ENCODE measurements at regions not wholly inside any gene's neighbourhood (a gene's known extent, or its start where the extent isn't known, plus 50 kb on each side); places are given as distances from the start of the nearest gene placed in this dataset.

DNA sequence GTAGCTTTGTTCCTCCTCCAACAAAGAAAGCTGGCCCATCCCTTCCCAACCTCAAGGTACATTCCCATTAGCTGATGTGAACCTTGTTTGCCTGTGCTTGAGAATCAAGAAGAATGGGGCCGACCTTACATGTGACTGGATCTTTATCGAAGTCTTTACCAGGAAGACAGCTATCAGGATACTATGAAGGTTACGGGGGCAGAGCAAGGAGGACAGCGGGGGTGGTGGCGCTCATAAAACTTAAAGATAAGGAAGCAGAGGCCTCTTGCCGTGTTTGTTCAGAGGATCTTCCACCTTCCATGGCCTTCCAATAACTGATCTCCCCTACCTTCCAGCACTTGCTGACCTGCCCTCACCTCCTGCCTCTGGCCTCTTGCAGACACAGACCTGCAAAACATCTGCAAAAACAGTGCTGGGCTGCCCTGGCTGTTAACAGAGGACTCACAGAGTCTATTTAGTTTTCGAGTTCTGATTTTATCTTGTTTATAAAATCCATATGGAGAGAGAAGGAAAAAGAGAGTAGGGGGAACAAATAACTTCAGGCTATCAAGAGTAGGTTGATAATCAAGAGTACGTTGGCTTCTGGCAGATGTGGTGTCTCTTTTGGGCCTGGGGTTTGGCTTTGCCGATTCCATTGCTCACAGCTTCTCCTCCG is 198.0 kb downstream of the HUNK start (continued):
- TF ChIP-seq HMGXB4 (CRISPR knock-in tag; IDR thresholded peaks at IDR 0.05; ENCODE audit: borderline replicate concordance) = no peak
- TF ChIP-seq CEBPB (IDR thresholded peaks at IDR 0.05) = no peak
- TF ChIP-seq ZC3H11A (IDR thresholded peaks at IDR 0.05) = no peak
- no peak for TF ChIP-seq NFE2L2 (conservative IDR thresholded peaks at IDR 0.05; ENCODE audit: low read length)

- TF ChIP-seq FOSB (CRISPR knock-in tag; IDR thresholded peaks at IDR 0.05) = no peak
- no peak for TF ChIP-seq JUN (IDR thresholded peaks at IDR 0.05)
- TF ChIP-seq CEBPB (IDR thresholded peaks at IDR 0.05) = no peak
- TF ChIP-seq NFE2L2 (conservative IDR thresholded peaks at IDR 0.05; ENCODE audit: low read length) = no peak
- no peak for TF ChIP-seq KDM5A (IDR thresholded peaks at IDR 0.05)
- no peak for TF ChIP-seq POLR2AphosphoS2 (conservative IDR thresholded peaks at IDR 0.05; ENCODE audit: low read length)
- TF ChIP-seq CHD4 (IDR thresholded peaks at IDR 0.05; ENCODE audit: borderline replicate concordance) = no peak
- TF ChIP-seq KDM1A (IDR thresholded peaks at IDR 0.05; ENCODE audit: low read depth) = no peak
- TF ChIP-seq ZC3H11A (IDR thresholded peaks at IDR 0.05) = no peak
- TF ChIP-seq GATA3 (IDR thresholded peaks at IDR 0.05; ENCODE audit: borderline replicate concordance) = no peak
- no peak for TF ChIP-seq MYC (IDR thresholded peaks at IDR 0.05; ENCODE audit: borderline replicate concordance, low read length)
- TF ChIP-seq HEYL (CRISPR knock-in tag; IDR thresholded peaks at IDR 0.05) = no peak
- TF ChIP-seq TFCP2L1 (CRISPR knock-in tag; IDR thresholded peaks at IDR 0.05) = no peak
- TF ChIP-seq CBX8 (IDR thresholded peaks at IDR 0.05) = no peak
- no peak for TF ChIP-seq HOXB13 (CRISPR knock-in tag; IDR thresholded peaks at IDR 0.05; ENCODE audit: low read depth)
- no peaks in the 10 kb centered on the region for H3K4me1 ChIP-seq
- no peaks in the 10 kb centered on the region for H3K9me3 ChIP-seq
- ATAC-seq (no peak), DNase-seq (ENCODE audit: low read depth in 1 of 2, low spot score in 1 of 2) (no peak), FAIRE-seq (no peak)
- WGBS (ENCODE audit: missing lambda C conversion rate) = 34% methylated on average over 5 of the region's 5 CpGs
- no peak overlapping the region for H3K4me3 ChIP-seq
- no peak overlapping the region for H3K4me2 ChIP-seq
- no peak overlapping the region for H3K27ac ChIP-seq
- POLR2A ChIA-PET = no interaction called here
- CTCF ChIA-PET = interaction anchor here (1.0 to 1.1 kb wide), 2 partner anchors 39 to 136 kb away, joined by 3 to 4 read pairs; no protein-coding TSS in a partner anchor
Observed at GRCh38 chr21:32070126-32070525, 197.3 kb downstream of the HUNK start.

DNA sequence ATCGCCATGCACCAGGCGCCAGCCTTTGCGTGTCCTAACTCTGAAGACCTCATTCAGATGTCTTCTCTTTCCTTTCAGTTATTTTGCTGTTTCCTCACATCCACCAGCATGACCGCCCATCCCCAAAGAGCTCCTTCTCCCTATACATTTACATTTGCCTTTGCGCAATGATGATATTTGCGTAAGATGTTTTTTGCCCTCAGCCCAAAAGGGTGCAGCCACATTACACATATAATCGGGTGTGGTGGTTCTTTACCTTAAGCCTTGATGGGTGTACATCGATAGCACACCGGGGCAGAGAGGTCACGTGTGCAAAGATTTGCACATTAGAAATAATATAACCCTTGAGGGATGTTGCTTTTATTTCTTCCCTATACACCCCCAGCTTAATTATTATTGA is 192.8 kb downstream of the HUNK start:
- CTCF ChIA-PET = no interaction called here
- whole genome bisulfite sequencing (ENCODE audit: missing lambda C conversion rate) = 60% methylated on average over 10 of the region's 10 CpGs
- ATAC-seq = no peak
- H3K4me3 ChIP-seq = no peak overlapping the region
- no peak for DNase-seq (ENCODE audit: low read depth in 1 of 2, low spot score in 1 of 2)
- TF ChIP-seq BHLHE40 (IDR thresholded peaks at IDR 0.05; ENCODE audit: low read depth, low read length) (no peak), TP53 (CRISPR knock-in tag; IDR thresholded peaks at IDR 0.05) (no peak), EHMT2 (IDR thresholded peaks at IDR 0.05; ENCODE audit: low read depth) (no peak), EP300 (IDR thresholded peaks at IDR 0.05) (no peak), SREBF2 (IDR thresholded peaks at IDR 0.05) (no peak), RCOR1 (IDR thresholded peaks at IDR 0.05; ENCODE audit: low read depth, low read length) (no peak), RFX5 (IDR thresholded peaks at IDR 0.05) (no peak), FOXS1 (CRISPR knock-in tag; IDR thresholded peaks at IDR 0.05) (no peak), RNF2 (IDR thresholded peaks at IDR 0.05; ENCODE audit: borderline replicate concordance, low read depth) (no peak), MAZ (IDR thresholded peaks at IDR 0.05; ENCODE audit: borderline replicate concordance, low read depth, low read length) (no peak), NFE2L2 (conservative IDR thresholded peaks at IDR 0.05; ENCODE audit: low read length) (no peak)
- TF ChIP-seq, protein P1, sequence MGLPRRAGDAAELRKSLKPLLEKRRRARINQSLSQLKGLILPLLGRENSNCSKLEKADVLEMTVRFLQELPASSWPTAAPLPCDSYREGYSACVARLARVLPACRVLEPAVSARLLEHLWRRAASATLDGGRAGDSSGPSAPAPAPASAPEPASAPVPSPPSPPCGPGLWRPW (IDR thresholded peaks at IDR 0.05) = no peak
- TF ChIP-seq, protein P2, sequence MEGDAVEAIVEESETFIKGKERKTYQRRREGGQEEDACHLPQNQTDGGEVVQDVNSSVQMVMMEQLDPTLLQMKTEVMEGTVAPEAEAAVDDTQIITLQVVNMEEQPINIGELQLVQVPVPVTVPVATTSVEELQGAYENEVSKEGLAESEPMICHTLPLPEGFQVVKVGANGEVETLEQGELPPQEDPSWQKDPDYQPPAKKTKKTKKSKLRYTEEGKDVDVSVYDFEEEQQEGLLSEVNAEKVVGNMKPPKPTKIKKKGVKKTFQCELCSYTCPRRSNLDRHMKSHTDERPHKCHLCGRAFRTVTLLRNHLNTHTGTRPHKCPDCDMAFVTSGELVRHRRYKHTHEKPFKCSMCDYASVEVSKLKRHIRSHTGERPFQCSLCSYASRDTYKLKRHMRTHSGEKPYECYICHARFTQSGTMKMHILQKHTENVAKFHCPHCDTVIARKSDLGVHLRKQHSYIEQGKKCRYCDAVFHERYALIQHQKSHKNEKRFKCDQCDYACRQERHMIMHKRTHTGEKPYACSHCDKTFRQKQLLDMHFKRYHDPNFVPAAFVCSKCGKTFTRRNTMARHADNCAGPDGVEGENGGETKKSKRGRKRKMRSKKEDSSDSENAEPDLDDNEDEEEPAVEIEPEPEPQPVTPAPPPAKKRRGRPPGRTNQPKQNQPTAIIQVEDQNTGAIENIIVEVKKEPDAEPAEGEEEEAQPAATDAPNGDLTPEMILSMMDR (IDR thresholded peaks at IDR 0.05) = no peak
- TF ChIP-seq, protein P3, sequence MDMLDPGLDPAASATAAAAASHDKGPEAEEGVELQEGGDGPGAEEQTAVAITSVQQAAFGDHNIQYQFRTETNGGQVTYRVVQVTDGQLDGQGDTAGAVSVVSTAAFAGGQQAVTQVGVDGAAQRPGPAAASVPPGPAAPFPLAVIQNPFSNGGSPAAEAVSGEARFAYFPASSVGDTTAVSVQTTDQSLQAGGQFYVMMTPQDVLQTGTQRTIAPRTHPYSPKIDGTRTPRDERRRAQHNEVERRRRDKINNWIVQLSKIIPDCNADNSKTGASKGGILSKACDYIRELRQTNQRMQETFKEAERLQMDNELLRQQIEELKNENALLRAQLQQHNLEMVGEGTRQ (IDR thresholded peaks at IDR 0.05) = no peak
- H3K4me2 ChIP-seq = no peak overlapping the region
- H3K4me1 ChIP-seq = no peaks in the 10 kb centered on the region
- FAIRE-seq = no peak
- no peaks in the 10 kb centered on the region for H3K9me3 ChIP-seq
- no peak overlapping the region for H3K27ac ChIP-seq
- POLR2A ChIA-PET = no interaction called here

Data from A549 (cell line).